ENCODE measurements at regions not wholly inside any gene's neighbourhood (a gene's known extent, or its start where the extent isn't known, plus 50 kb on each side); places are given as distances from the start of the nearest gene placed in this dataset.
A peak's percentile ranks its signal among the peaks of the same experiment; 100 is the strongest.
"Not testable (repeated sequence)": the region's sequence is repeated elsewhere in the genome, so short reads cannot be mapped to it uniquely, and the experiment has no call there.

DNA sequence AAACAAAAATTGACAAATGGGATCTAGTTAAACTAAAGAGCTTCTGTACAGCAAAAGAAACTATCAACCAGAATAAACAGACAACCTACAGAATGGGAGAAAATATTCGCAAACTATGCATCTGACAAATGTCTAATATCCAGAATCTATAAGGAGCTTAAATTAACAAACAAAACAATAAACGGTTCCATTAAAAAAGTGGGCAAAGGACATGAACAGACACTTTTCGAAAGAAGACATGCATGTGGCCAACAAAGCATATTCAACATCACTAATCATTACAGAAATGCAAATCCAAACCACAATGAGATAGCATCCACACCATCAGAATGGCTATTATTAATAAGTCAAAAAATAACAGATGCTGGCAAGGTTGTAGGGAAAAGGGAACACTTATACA lies 50.5 kb upstream of the MED13L start:
- DNase-seq = not testable (repeated sequence)

GRCh38 chr12:116331876-116332275 lies 54.4 kb upstream of the MED13L start:
- no peak for DNase-seq

GRCh38 chr12:116332705-116333380 lies 55.4 kb upstream of the MED13L start:
- DNase-seq = no peak

DNA sequence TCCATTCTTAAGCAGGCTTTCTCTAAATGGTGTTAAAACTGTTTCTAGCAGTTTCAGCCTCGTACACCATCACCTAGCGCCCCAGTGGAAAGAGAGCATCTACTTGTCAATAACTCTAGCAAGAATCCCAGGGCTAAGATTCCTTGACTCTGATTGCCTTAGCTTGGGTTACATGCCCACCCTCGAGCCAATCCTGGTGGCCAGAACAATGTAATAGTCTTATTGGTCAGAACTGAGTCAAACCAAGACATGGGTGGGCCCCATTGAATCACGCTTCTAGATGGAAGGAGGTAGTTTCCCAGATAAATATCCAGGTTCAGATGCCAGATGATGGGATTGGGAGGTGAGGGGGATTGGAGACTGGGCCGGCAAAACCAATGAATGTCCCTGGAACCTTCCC lies 55.9 kb upstream of the MED13L start:
- no peak for DNase-seq

- DNase-seq = no peak
Measured at GRCh38 chr12:116336542-116337065, 59.1 kb upstream of the MED13L start.

DNA sequence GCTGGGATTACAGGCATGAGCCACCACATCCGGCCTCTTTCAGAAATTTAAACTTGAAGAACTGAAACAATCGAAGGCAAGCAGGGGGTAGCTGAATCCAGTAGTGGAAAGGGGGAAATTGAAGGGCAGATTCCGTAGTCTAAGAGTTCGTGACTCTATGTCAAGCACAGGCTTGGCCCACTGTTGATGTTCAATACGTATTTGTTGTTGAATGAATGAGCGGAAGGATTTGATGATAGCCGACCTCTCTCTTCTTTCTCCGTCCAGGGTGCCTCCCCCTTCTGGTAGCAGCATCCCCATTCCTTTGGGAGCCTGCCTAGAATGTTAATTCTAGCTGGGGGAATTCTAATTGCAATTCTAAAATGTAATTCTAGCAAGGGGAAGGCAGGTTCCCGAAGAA lies 59.8 kb upstream of the MED13L start:
- no peak for DNase-seq

- DNase-seq = no peak
Measured at GRCh38 chr12:116338064-116338846, 60.8 kb upstream of the MED13L start.

DNA sequence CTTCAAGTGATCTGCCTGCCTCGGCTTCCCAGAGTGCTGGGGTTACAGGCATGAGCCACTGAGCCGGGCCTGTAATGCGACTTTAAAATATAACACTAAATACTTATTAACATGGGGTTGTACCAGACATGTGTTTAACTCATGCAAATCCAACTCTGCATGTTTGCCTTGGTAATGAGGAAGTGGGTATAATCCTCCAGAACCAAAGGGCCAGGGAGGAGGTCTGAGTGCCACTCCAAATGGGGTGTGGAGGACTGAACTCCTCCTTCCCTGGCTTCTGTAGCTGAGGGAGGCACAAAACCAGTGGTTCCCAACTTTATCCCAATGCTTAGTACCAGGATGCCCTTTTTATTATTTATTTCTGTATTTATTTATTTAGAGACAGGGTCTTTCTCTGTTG lies 61.6 kb upstream of the MED13L start:
- no peak for DNase-seq

GRCh38 chr12:116339800-116340371 lies 62.4 kb upstream of the MED13L start:
- no peak for DNase-seq

- no peak for DNase-seq
Measured at GRCh38 chr12:116343331-116343884, 65.9 kb upstream of the MED13L start.

DNA sequence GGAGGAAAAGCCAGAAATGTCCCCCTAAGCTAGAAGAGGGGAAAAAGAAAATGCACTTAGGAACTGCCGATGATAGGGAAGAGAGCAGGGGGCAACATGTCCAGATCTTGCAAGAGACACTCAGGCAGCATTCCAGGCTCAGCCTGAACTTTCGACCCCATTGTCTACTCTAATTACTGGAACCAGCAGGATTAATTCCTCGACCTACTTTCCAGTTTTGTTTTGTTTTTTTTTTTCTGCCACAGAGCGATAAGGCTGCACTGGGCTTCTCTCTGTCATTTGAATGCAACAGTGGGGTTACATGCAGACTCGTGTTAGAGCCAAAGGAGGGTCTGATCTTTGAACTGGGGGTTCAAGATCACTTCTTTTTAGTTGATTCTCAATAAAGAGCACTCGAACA lies 68.7 kb upstream of the MED13L start:
- peak; percentile 15 for DNase-seq

DNA sequence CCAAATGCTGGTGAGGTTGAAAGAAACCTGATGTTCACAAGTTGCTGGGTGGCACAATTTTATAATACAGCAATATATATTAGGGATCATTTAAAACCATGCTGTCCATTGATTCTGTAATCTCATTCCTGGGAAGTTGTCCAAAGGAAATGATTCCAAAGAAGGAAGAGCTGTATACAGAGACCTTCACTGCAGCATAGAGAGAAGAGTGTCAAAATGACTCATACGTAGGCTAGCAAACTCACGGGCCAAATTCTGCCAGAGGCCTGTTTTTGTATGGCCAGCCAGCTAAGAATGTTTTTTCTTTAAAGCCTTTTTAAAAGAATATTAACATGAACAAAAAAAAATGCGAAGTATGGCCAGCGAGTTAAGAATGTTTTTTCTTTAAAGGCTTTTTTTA lies 69.2 kb upstream of the MED13L start:
- no peak for DNase-seq

- no peak for DNase-seq
Measured at GRCh38 chr12:116347265-116347664, 69.8 kb upstream of the MED13L start.

DNA sequence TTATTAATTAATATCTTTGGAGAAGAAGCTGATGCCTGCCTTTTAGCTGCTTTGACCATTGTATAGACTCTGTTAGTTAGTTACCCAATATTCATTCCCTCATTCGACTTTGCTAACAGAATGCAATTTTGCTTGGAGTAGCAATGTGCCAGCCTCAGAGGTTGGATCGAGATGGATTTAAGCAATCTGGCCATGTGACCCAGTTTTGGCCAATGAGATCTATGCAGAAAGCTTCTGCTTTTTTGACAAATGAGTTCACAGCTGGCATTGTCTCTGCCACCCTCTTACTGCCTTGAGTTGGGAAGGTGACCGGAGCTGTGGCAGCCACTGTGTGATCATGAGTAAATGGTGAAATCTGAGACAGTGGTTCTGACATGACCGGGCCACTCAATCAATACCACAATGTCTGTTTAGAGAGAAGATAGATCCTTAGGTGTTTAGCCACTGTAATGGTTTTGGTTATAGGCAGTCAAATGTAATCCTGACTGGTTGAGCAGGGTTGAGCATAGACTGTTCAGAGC lies 74.9 kb upstream of the MED13L start:
- no peak for DNase-seq

DNA sequence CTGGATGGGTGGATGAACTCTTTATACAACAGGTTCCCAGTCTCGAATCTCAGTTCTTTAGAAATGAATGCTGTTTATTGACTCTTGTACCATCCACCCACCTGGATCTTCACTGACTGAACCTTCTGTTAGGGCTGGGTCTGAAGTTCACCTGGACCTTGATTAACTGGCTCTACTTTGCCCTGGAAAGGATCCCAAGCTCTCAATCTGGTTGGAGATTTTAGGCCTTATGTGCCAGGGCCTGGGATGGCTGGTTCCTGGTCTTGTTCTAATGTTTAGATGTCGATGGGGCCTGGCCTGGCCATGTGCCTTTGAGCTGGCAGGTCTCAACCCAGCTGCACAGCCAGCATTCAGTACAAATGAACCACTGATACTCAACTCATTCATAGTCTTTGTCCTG lies 76.5 kb upstream of the MED13L start:
- DNase-seq = no peak

GRCh38 chr12:116354534-116354933 lies 77.0 kb upstream of the MED13L start:
- no peak for DNase-seq

DNA sequence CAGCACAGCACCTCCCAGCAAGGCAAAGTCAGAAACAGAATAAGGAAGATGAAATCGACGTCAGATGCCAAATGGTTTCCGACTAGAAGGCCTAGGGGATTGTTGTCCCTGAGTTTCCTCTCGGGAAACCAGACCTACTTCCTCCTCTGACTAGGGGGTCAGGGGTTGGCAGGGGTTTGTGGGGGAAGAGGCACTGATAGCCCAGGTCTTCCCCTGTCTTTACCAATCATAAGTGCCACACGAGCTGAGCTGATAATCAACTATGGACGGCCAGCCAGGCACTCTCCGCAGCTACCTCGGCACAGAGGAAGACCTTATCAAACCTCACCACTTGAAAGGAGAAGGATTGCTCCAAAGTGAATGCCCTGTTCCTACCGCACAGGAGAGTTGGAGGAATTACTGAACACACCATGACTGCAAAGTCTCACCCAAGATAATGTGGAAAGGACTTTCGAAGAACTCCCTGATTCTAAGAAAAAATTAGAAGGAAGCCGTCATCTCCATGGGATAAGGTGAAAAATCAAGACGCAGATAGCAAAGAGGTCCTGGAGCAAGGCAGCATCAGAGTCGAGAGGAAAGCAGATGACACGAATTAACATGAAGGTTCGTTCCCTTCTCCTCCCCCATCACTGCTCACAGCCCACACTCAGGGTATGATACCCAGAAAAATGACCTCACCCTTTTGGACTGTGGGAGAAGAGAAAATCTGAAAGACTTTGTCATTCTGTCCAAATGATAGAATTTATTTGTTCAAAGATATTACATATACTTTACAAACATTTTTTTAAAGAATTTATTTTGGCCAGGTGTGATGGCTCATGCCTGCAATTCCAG lies 77.7 kb upstream of the MED13L start:
- DNase-seq = peak; percentile 59

GRCh38 chr12:116358536-116358892 lies 81.0 kb upstream of the MED13L start:
- no peak for DNase-seq

- peak; percentile 97 for DNase-seq
Measured at GRCh38 chr12:116358893-116359761, 81.6 kb upstream of the MED13L start.

DNA sequence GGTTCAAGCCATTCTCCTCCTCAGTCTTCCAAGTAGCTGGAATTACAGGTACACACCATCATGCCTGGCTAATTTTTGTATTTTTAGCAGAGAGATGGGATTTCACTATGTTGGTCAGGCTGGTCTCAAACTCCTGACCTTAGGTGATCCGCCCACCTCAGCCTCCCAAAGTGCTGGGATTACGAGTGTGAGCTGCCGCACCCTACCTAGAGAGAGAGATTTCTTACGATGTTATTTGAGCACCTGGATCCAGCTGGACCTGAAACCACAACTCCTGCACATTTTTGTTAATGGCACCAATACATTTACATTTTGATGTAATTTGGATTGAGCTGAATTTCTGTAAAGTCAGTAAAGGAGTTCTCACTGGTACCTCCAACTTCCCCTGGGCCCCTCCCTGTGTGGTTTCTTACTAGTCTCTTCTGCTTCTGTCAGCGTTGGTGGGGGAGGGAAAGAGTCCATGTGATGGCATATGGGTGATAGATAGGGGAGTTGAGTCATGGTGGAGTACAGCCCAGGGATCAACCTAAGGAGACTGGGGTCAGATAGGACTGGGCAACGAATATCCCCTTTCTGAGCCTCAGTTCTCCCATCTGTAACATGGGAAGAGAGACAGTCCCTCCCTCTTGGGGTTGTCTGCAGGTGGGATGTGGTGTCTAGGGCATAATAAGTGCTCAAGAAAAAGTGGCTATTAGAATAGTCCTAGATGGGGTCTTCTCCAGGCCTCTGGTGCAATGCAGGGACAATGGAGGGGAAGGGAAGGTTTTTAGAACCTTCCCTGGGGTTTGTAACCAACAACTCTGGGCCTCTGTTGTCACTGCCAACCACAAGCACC lies 83.3 kb upstream of the MED13L start:
- DNase-seq = peak; percentile 79

Data from OCI-M1 (cell line).